DOHH2 (cell line): ENCODE measurements at regions not wholly inside any gene's neighbourhood (a gene's known extent, or its start where the extent isn't known, plus 50 kb on each side); places are given as distances from the start of the nearest gene placed in this dataset.

ENCODE experiments used
- H3F3A ChIP-seq: fragments of 200-600 bp; sonication (generic), shearing (Covaris generic); 2 replicates; pipeline ENCODE4 v1.6.0; 2016; ENCODE audit warnings: antibody characterized with exemption, mild to moderate bottlenecking; ENCODE audit not compliant: control insufficient read depth, insufficient read depth
- H3K27ac ChIP-seq: fragments of 200-600 bp; sonication (generic); 2 replicates; pipeline ENCODE4 v1.5.1; 2014; ENCODE audit warnings: low read depth, mild to moderate bottlenecking, low read length, moderate library complexity
- H3K27me3 ChIP-seq: fragments of 200-600 bp; sonication (generic); 2 replicates; pipeline ENCODE4 v1.6.1; 2014; ENCODE audit warnings: mild to moderate bottlenecking, low read length, mixed read lengths; ENCODE audit not compliant: control insufficient read depth
- H3K36me3 ChIP-seq: fragments of 200-600 bp; sonication (generic); 2 replicates; pipeline ENCODE4 v1.6.1; 2014; ENCODE audit warnings: mild to moderate bottlenecking, low read length, moderate library complexity, mixed read lengths; ENCODE audit not compliant: control insufficient read depth
- H3K4me1 ChIP-seq: fragments of 200-600 bp; sonication (generic); 2 replicates; pipeline ENCODE4 v1.6.1; 2014; ENCODE audit warnings: mild to moderate bottlenecking, low read length, mixed read lengths; ENCODE audit not compliant: control insufficient read depth
- H3K4me2 ChIP-seq: fragments of 200-600 bp; sonication (generic); 2 replicates; pipeline ENCODE4 v1.6.0; 2014; ENCODE audit warnings: mild to moderate bottlenecking, low read length, moderate library complexity
- H3K4me3 ChIP-seq: fragments of 200-600 bp; sonication (generic); 2 replicates; pipeline ENCODE4 v1.5.1; 2014; ENCODE audit warnings: mild to moderate bottlenecking, low read length, mixed read lengths
- H3K79me2 ChIP-seq: fragments of 200-600 bp; sonication (generic); 2 replicates; pipeline ENCODE4 v1.6.1; 2014; ENCODE audit warnings: mild to moderate bottlenecking, low read length, mixed read lengths; ENCODE audit not compliant: control insufficient read depth
- H3K9me2 ChIP-seq: fragments of 200-600 bp; sonication (generic); replicated peaks from 2 replicates; pipeline ENCODE4 v1.6.1; 2014; ENCODE audit warnings: mild to moderate bottlenecking, low read length, mixed read lengths; ENCODE audit not compliant: control insufficient read depth
- H3K9me3 ChIP-seq: fragments of 200-600 bp; sonication (generic); 2 replicates; pipeline ENCODE4 v1.6.1; 2014; ENCODE audit warnings: antibody characterized with exemption, low read length, mixed read lengths; ENCODE audit not compliant: control insufficient read depth, insufficient read depth
- H4K20me1 ChIP-seq: fragments of 200-600 bp; sonication (generic); 2 replicates; pipeline ENCODE4 v1.6.0; 2014; ENCODE audit warnings: low read depth, mild to moderate bottlenecking, antibody characterized with exemption, low read length, moderate library complexity; ENCODE audit not compliant: control insufficient read depth, insufficient read depth
- CTCF ChIP-seq: fragments of 200-600 bp; sonication (generic); IDR thresholded peaks from one replicate; pipeline ENCODE4 v1.5.1; 2014; ENCODE audit warnings: antibody characterized with exemption, mild to moderate bottlenecking, low read depth, low read length; ENCODE audit not compliant: poor library complexity, severe bottlenecking
- EZH2phosphoT487 ChIP-seq: fragments of 200-600 bp; sonication (generic); IDR thresholded peaks from 2 replicates; pipeline ENCODE4 v1.6.1; 2017; ENCODE audit warnings: borderline replicate concordance, mild to moderate bottlenecking, antibody characterized with exemption, low read length, moderate library complexity, mixed read lengths

- H4K20me1 ChIP-seq: no peaks in the 10 kb centered on the region
- no peak overlapping the region for H3K4me2 ChIP-seq
- no peak for TF ChIP-seq EZH2phosphoT487
- no peak for TF ChIP-seq CTCF
- no peaks in the 10 kb centered on the region for H3K27me3 ChIP-seq
- no peaks in the 10 kb centered on the region for H3K4me1 ChIP-seq
- H3K9me2 ChIP-seq: no peaks in the 10 kb centered on the region
- no peaks in the 10 kb centered on the region for H3K9me3 ChIP-seq
- no peak overlapping the region for H3K27ac ChIP-seq
- no peaks in the 10 kb centered on the region for H3K79me2 ChIP-seq
- H3K36me3 ChIP-seq: no peaks in the 10 kb centered on the region
- H3F3A ChIP-seq: no peaks in the 10 kb centered on the region
- no peak overlapping the region for H3K4me3 ChIP-seq
These were observed 353.8 kb upstream of the SPRED2 start for GRCh38 chr2:65786007-65786717.

GRCh38 chr2:65782996-65783650 lies 350.7 kb upstream of the SPRED2 start:
- no peaks in the 10 kb centered on the region for H3K4me1 ChIP-seq
- no peaks in the 10 kb centered on the region for H3K36me3 ChIP-seq
- TF ChIP-seq CTCF: no peak
- TF ChIP-seq EZH2phosphoT487: no peak
- no peaks in the 10 kb centered on the region for H3K9me3 ChIP-seq
- no peaks in the 10 kb centered on the region for H3K9me2 ChIP-seq
- H3K27me3 ChIP-seq: no peaks in the 10 kb centered on the region
- no peak overlapping the region for H3K27ac ChIP-seq
- no peak overlapping the region for H3K4me2 ChIP-seq
- no peaks in the 10 kb centered on the region for H4K20me1 ChIP-seq
- H3F3A ChIP-seq: no peaks in the 10 kb centered on the region
- H3K79me2 ChIP-seq: no peaks in the 10 kb centered on the region
- H3K4me3 ChIP-seq: no peak overlapping the region

DNA sequence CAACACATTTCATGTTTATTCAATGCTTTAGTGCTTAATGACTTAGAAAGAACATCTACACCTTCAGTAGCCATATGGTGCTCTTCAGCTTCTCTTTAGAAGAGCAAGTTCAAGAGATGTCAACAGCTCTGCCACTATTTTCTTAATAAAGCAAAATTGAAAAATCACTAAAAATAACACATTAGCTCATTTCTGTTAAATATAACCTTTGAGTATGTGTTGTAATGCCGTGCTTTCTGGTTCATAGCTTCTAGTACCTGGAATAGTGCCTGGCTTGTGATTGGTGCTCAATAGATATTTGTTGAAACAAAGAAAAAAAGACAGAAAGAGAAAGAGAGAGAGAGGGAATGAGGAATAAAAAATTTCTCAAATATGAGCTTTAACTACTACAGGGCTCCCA lies 349.8 kb upstream of the SPRED2 start:
- TF ChIP-seq CTCF (no peak), EZH2phosphoT487 (no peak)
- Histone ChIP-seq H3K4me3 (no peak overlapping the region), H3K27ac (no peak overlapping the region), H3K4me1 (no peaks in the 10 kb centered on the region), H3K9me3 (no peaks in the 10 kb centered on the region), H3K4me2 (no peak overlapping the region), H3K9me2 (no peaks in the 10 kb centered on the region), H4K20me1 (no peaks in the 10 kb centered on the region), H3F3A (no peaks in the 10 kb centered on the region), H3K27me3 (no peaks in the 10 kb centered on the region), H3K36me3 (no peaks in the 10 kb centered on the region), H3K79me2 (no peaks in the 10 kb centered on the region)
